GM12878 (cell line): ENCODE measurements at regions not wholly inside any gene's neighbourhood (a gene's known extent, or its start where the extent isn't known, plus 50 kb on each side); places are given as distances from the start of the nearest gene placed in this dataset.

Experiments used
- ASH2L ChIP-seq: fragments of 300-600, 200-600 bp; sonication (generic); IDR thresholded peaks from 2 replicates; pipeline ENCODE4 v1.6.1; 2017; ENCODE audit warnings: low read depth, mild to moderate bottlenecking, borderline replicate concordance
- BHLHE40 ChIP-seq, 2 experiments: fragments of 450-650 bp in 1 of 2; IDR thresholded peaks; 2 replicates each; pipeline ENCODE4 v1.6.1; 2011 to 2017; ENCODE audit warnings: low read depth in 2 of 2, borderline replicate concordance in 1 of 2, improper control_type of control experiment in 1 of 2, low read length in 1 of 2, mild to moderate bottlenecking in 1 of 2
- BRCA1 ChIP-seq: IDR thresholded peaks from 2 replicates; pipeline ENCODE4 v1.6.1; 2011; ENCODE audit warnings: low read depth, low read length, improper control_type of control experiment
- CTCF ChIP-seq, 3 experiments: IDR thresholded peaks in 2 of 3; conservative IDR thresholded peaks in 1 of 3; 2 replicates each; pipeline ENCODE4 v1.5.1; 2011; ENCODE audit warnings: low read depth in 3 of 3, low read length in 3 of 3, mild to moderate bottlenecking in 3 of 3, control low read depth in 2 of 3, moderate library complexity in 2 of 3, inconsistent platforms in 1 of 3, mixed read lengths in 1 of 3; ENCODE audit not compliant: control insufficient read depth in 2 of 3, insufficient read depth in 1 of 3; ENCODE audit errors: extremely low read depth in 1 of 3
- E2F4 ChIP-seq: IDR thresholded peaks from 2 replicates; pipeline ENCODE4 v1.6.1; 2012; ENCODE audit warnings: low read depth, low read length, improper control_type of control experiment
- HCFC1 ChIP-seq: fragments of 150-350 bp; IDR thresholded peaks from 2 replicates; pipeline ENCODE4 v1.6.1; 2014; ENCODE audit warnings: low read length
- NR2C2 ChIP-seq: IDR thresholded peaks from 2 replicates; pipeline ENCODE4 v1.6.1; 2011; ENCODE audit warnings: borderline replicate concordance, low read depth; ENCODE audit not compliant: control insufficient read depth, insufficient read length
- POLR2A ChIP-seq: IDR thresholded peaks from 2 replicates; pipeline ENCODE4 v1.6.1; 2011; ENCODE audit warnings: low read depth, mild to moderate bottlenecking, low read length
- POLR2AphosphoS5 ChIP-seq: IDR thresholded peaks from 2 replicates; pipeline ENCODE4 v1.6.1; 2011; ENCODE audit warnings: mild to moderate bottlenecking, low read length, inconsistent platforms
- YY1 ChIP-seq: IDR thresholded peaks from 2 replicates; pipeline ENCODE4 v1.6.1; 2011; ENCODE audit warnings: low read depth, mild to moderate bottlenecking, low read length

DNA sequence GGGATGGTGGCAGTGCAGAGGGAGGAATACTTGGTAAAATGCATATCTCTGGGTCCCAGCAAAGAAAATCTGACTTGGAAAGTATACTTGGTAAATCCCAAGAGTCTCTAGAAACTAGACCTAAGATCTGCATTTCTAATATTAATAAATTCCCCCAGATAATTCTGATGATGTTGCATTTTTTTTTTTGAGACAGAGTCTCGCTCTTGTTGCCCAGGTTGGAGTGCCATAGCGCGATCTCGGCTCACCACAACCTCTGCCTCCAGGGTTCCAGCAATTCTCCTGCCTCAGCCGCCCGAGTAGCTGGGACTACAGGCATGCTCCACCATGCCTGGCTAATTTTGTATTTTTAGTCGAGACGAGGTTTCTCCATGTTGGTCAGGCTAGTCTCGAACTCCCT lies 97.9 kb upstream of the ANK3 start:
- TF ChIP-seq BRCA1, result no peak
- TF ChIP-seq E2F4, result no peak
- TF ChIP-seq CTCF (IDR thresholded peaks at IDR 0.05 in 2 of 3, conservative IDR thresholded peaks at IDR 0.05 in 1 of 3; ENCODE audit: control insufficient read depth in 2 of 3, extremely low read depth in 1 of 3, insufficient read depth in 1 of 3, low read depth in 3 of 3, low read length in 3 of 3), result no peak
- TF ChIP-seq ASH2L, result no peak
- TF ChIP-seq POLR2A, result no peak
- TF ChIP-seq NR2C2, result no peak
- no peak for TF ChIP-seq HCFC1
- TF ChIP-seq POLR2AphosphoS5, result no peak
- no peak for TF ChIP-seq BHLHE40 (IDR thresholded peaks at IDR 0.05; ENCODE audit: borderline replicate concordance in 1 of 2, low read depth in 2 of 2, low read length in 1 of 2)
- no peak for TF ChIP-seq YY1
